ENCODE measurements at regions not wholly inside any gene's neighbourhood (a gene's known extent, or its start where the extent isn't known, plus 50 kb on each side); places are given as distances from the start of the nearest gene placed in this dataset.

- TF ChIP-seq CTCF (IDR thresholded peaks at IDR 0.05; ENCODE audit: insufficient read depth, low read length) (no peak), REST (IDR thresholded peaks at IDR 0.05; ENCODE audit: insufficient replicate concordance, low read depth) (no peak), POLR2AphosphoS5 (IDR thresholded peaks at IDR 0.05; ENCODE audit: low read depth) (no peak), SPI1 (IDR thresholded peaks at IDR 0.05; ENCODE audit: borderline replicate concordance, low read depth) (no peak), GABPA (IDR thresholded peaks at IDR 0.05; ENCODE audit: low read depth) (no peak)
Observed at GRCh38 chr6:156398371-156398770, 378.8 kb upstream of the ARID1B start.
